HCT116 (cell line): ENCODE measurements at regions not wholly inside any gene's neighbourhood (a gene's known extent, or its start where the extent isn't known, plus 50 kb on each side); places are given as distances from the start of the nearest gene placed in this dataset.

Experiments used
- ATAC-seq: fragments of 200-7000 bp; cut with Tn5 transposase; 2 replicates; pipeline ENCODE4 v1.9.1; 2020; ENCODE audit warnings: mild to moderate bottlenecking, moderate library complexity
- BruUV-seq: library from RNA; stranded (reverse); fragments of 400-500 nt; replicated peaks from 2 replicates; lab custom pipeline; 2021; lab: Mats Ljungman, UMichigan
- CTCF ChIA-PET: fragments of 300-600 bp; sonication (Branson Sonifier 250); formaldehyde crosslinking; loops from one replicate; lab custom pipeline; 2021; ENCODE audit warnings: antibody characterized with exemption; lab: Charles Lee
- POLR2A ChIA-PET: fragments of 300-600, 350-600 bp; sonication (Branson Sonifier 250); formaldehyde crosslinking; loops from one replicate; lab custom pipeline; 2021; ENCODE audit warnings: antibody characterized with exemption; lab: Charles Lee
- RAD21 ChIA-PET, 2 experiments: fragments of 300-600 bp; sonication (Branson Sonifier 250); formaldehyde crosslinking; loops; one replicate each; lab custom pipeline; 2023; ENCODE audit warnings: low total read pairs in 2 of 2; ENCODE audit not compliant: uncharacterized antibody in 2 of 2, unreplicated experiment in 2 of 2, low non-redundant PET in 1 of 2; lab: Charles Lee
- DNase-seq: peaks from one replicate; pipeline ENCODE4 v3.0.0-alpha.2; 2010; ENCODE audit warnings: low read depth, low spot score
- H2AFZ ChIP-seq: fragments of 200-600 bp; shearing (Covaris generic), sonication (generic); 2 replicates; pipeline ENCODE4 v1.6.1; 2017; ENCODE audit warnings: low read depth, mixed run types, mixed read lengths, antibody characterized with exemption, low read length; ENCODE audit not compliant: poor library complexity, severe bottlenecking
- H3K27ac ChIP-seq: 2 replicates; pipeline ENCODE4 v1.5.1; 2012; ENCODE audit warnings: low read depth, low read length
- H3K27me3 ChIP-seq: fragments of 200-600 bp; sonication (generic); 2 replicates; pipeline ENCODE4 v1.6.1; 2016; ENCODE audit warnings: mixed run types, low read length, mixed read lengths; ENCODE audit not compliant: insufficient read depth
- H3K36me3 ChIP-seq, 2 experiments: fragments of 200-500 bp in 1 of 2; fragments of 200-600 bp in 1 of 2; sonication (Bioruptor generic) in 1 of 2; sonication (generic) in 1 of 2; 2 replicates each; pipeline versions ENCODE4 v1.5.1 to v1.6.1; 2014 to 2016; ENCODE audit warnings: low read length in 2 of 2, inconsistent platforms in 1 of 2, mixed read lengths in 1 of 2, mixed run types in 1 of 2; ENCODE audit not compliant: insufficient read depth in 2 of 2, control insufficient read depth in 1 of 2
- H3K4me1 ChIP-seq, 2 experiments: fragments of 200-600 bp in 1 of 2; sonication (generic) in 1 of 2; 2 replicates each; pipeline versions ENCODE4 v1.5.1 to v1.6.1; 2012 to 2017; ENCODE audit warnings: low read length in 2 of 2, inconsistent platforms in 1 of 2, mild to moderate bottlenecking in 1 of 2, mixed read lengths in 1 of 2, mixed run types in 1 of 2, moderate library complexity in 1 of 2; ENCODE audit not compliant: insufficient read depth in 2 of 2, control insufficient read depth in 1 of 2
- H3K4me2 ChIP-seq: fragments of 200-600 bp; sonication (generic); 2 replicates; pipeline ENCODE4 v1.6.1; 2017; ENCODE audit warnings: mixed run types, low read length, mixed read lengths
- H3K4me3 ChIP-seq, 2 experiments: fragments of 200-600 bp in 1 of 2; sonication (generic) in 1 of 2; replicated peaks in 1 of 2; 2 replicates each; pipeline ENCODE4 v1.5.1; 2011 to 2016; ENCODE audit warnings: low read length in 2 of 2, control low read depth in 1 of 2, low read depth in 1 of 2, mild to moderate bottlenecking in 1 of 2, mixed read lengths in 1 of 2, mixed run types in 1 of 2
- H3K79me2 ChIP-seq: fragments of 200-600 bp; sonication (generic); 2 replicates; pipeline ENCODE4 v1.6.1; 2017; ENCODE audit warnings: mild to moderate bottlenecking, mixed run types, low read length, moderate library complexity, mixed read lengths; ENCODE audit not compliant: insufficient read depth
- H3K9ac ChIP-seq: fragments of 200-600 bp; sonication (generic); 2 replicates; pipeline ENCODE4 v1.6.1; 2016; ENCODE audit warnings: low read length, mixed read lengths
- H3K9me2 ChIP-seq: fragments of 200-600 bp; sonication (generic), shearing (Covaris generic); 2 replicates; pipeline ENCODE4 v1.6.1; 2017; ENCODE audit warnings: mixed run types, mild to moderate bottlenecking, moderate library complexity; ENCODE audit not compliant: insufficient read depth
- H3K9me3 ChIP-seq, 2 experiments: fragments of 200-500 bp in 1 of 2; fragments of 200-600 bp in 1 of 2; sonication (Bioruptor generic) in 1 of 2; sonication (generic) in 1 of 2; 2 replicates each; pipeline ENCODE4 v1.6.1; 2014 to 2017; ENCODE audit warnings: low read length in 2 of 2, mixed read lengths in 2 of 2, inconsistent platforms in 1 of 2, low read depth in 1 of 2, mild to moderate bottlenecking in 1 of 2, mixed run types in 1 of 2, moderate library complexity in 1 of 2; ENCODE audit not compliant: control insufficient read depth in 1 of 2, insufficient read depth in 1 of 2
- H4K20me1 ChIP-seq: fragments of 200-600 bp; sonication (generic), shearing (Covaris generic); 2 replicates; pipeline ENCODE4 v1.6.1; 2017; ENCODE audit warnings: mixed run types, mild to moderate bottlenecking, moderate library complexity; ENCODE audit not compliant: insufficient read depth
- CEBPB ChIP-seq: IDR thresholded peaks from 2 replicates; pipeline ENCODE4 v1.6.1; 2012; ENCODE audit warnings: low read depth
- CTCF ChIP-seq, 3 experiments: fragments of 200-600 bp in 1 of 3; sonication (generic) in 1 of 3; IDR thresholded peaks in 2 of 3; conservative IDR thresholded peaks in 1 of 3; 2 replicates each; pipeline ENCODE4 v1.5.1; 2012 to 2017; ENCODE audit warnings: low read depth in 2 of 3, low read length in 2 of 3, antibody characterized with exemption in 1 of 3, borderline replicate concordance in 1 of 3, control low read depth in 1 of 3, mild to moderate bottlenecking in 1 of 3, mixed read lengths in 1 of 3, mixed run types in 1 of 3, moderate library complexity in 1 of 3; ENCODE audit not compliant: insufficient read depth in 1 of 3
- EGR1 ChIP-seq: IDR thresholded peaks from 2 replicates; pipeline ENCODE4 v1.6.1; 2012; ENCODE audit warnings: low read depth
- ELF1 ChIP-seq: IDR thresholded peaks from 2 replicates; pipeline ENCODE4 v1.6.1; 2012; ENCODE audit warnings: low read depth, borderline replicate concordance
- FOSL1 ChIP-seq: IDR thresholded peaks from 2 replicates; pipeline ENCODE4 v1.6.1; 2012; ENCODE audit warnings: low read depth
- JUND ChIP-seq: IDR thresholded peaks from 2 replicates; pipeline ENCODE4 v1.6.1; 2012
- MAX ChIP-seq: IDR thresholded peaks from 2 replicates; pipeline ENCODE4 v1.6.1; 2012
- POLR2A ChIP-seq: IDR thresholded peaks from 2 replicates; pipeline ENCODE4 v1.7.0; 2011; ENCODE audit warnings: borderline replicate concordance; ENCODE audit not compliant: insufficient read depth, insufficient read length; ENCODE audit errors: extremely low read depth
- SIN3A ChIP-seq: IDR thresholded peaks from 2 replicates; pipeline ENCODE4 v1.6.1; 2012; ENCODE audit warnings: low read depth
- SRF ChIP-seq: IDR thresholded peaks from 2 replicates; pipeline ENCODE4 v1.6.1; 2012; ENCODE audit warnings: low read depth
- YY1 ChIP-seq: IDR thresholded peaks from 2 replicates; pipeline ENCODE4 v1.6.1; 2011; ENCODE audit warnings: low read length, low read depth, moderate library complexity, mild to moderate bottlenecking; ENCODE audit not compliant: insufficient replicate concordance; ENCODE audit errors: extremely low read depth
- ZFX ChIP-seq: fragments of 450-650 bp; IDR thresholded peaks from 2 replicates; pipeline ENCODE4 v1.6.1; 2017
- ZNF274 ChIP-seq: fragments of 200-500 bp; sonication (Bioruptor generic); IDR thresholded peaks from 2 replicates; pipeline ENCODE4 v1.6.1; 2014; ENCODE audit warnings: mild to moderate bottlenecking, low read depth, low read length, inconsistent platforms
- intact Hi-C: fragments of 100-400 bp; cut with micrococcal nuclease; formaldehyde crosslinking; loops from 2 replicates; pipeline ENCODE4 v1.10.0; 2022

GRCh38 chr9:73981405-73981804 is 515.7 kb upstream of the RORB start:
- Histone ChIP-seq H3K9me3 (peaks cover 0 to 4% of the 10 kb centered on the region in 2 experiments; a peak in 1 of 4 replicates), H3K4me3 (no peak overlapping the region), H4K20me1 (no peaks in the 10 kb centered on the region), H3K27ac (no peak overlapping the region), H3K4me2 (no peak overlapping the region), H3K36me3 (no peaks in the 10 kb centered on the region), H2AFZ (no peak overlapping the region), H3K9ac (no peak overlapping the region), H3K27me3 (no peaks in the 10 kb centered on the region), H3K79me2 (no peaks in the 10 kb centered on the region), H3K9me2 (no peaks in the 10 kb centered on the region), H3K4me1 (no peaks in the 10 kb centered on the region)
- POLR2A ChIA-PET = no interaction called here
- CTCF ChIA-PET = no interaction called here
- BruUV-seq = no TSS peak
- RAD21 ChIA-PET = no interaction called here
- ATAC-seq (no peak), DNase-seq (no peak)
- intact Hi-C loops = no loop called here
- TF ChIP-seq POLR2A = no peak
- no peak for TF ChIP-seq YY1
- no peak for TF ChIP-seq MAX
- no peak for TF ChIP-seq ZFX
- TF ChIP-seq JUND = no peak
- no peak for TF ChIP-seq EGR1

GRCh38 chr9:73995836-73996235 is 501.3 kb upstream of the RORB start:
- Histone ChIP-seq H3K4me2 (no peak overlapping the region), H3K27me3 (no peaks in the 10 kb centered on the region), H2AFZ (no peak overlapping the region), H4K20me1 (no peaks in the 10 kb centered on the region), H3K4me1 (no peaks in the 10 kb centered on the region), H3K9me3 (peaks cover 0 to 15% of the 10 kb centered on the region in 2 experiments; a peak in 1 of 4 replicates), H3K4me3 (no peak overlapping the region), H3K9me2 (no peaks in the 10 kb centered on the region), H3K27ac (no peak overlapping the region), H3K36me3 (no peaks in the 10 kb centered on the region), H3K79me2 (no peaks in the 10 kb centered on the region), H3K9ac (no peak overlapping the region)
- ChIA-PET POLR2A (no interaction called here), CTCF (no interaction called here), RAD21 (no interaction called here)
- no TSS peak for BruUV-seq
- ATAC-seq (no peak), DNase-seq (no peak)
- TF ChIP-seq JUND = no peak
- TF ChIP-seq CTCF (IDR thresholded peaks at IDR 0.05 in 2 of 3, conservative IDR thresholded peaks at IDR 0.05 in 1 of 3; ENCODE audit: borderline replicate concordance in 1 of 3, insufficient read depth in 1 of 3, low read depth in 2 of 3, low read length in 2 of 3) = no peak
- no peak for TF ChIP-seq SIN3A
- TF ChIP-seq ZNF274 = no peak
- TF ChIP-seq FOSL1 = no peak
- no peak for TF ChIP-seq ZFX
- TF ChIP-seq CEBPB = no peak
- TF ChIP-seq ELF1 = no peak
- no peak for TF ChIP-seq SRF
- intact Hi-C loops = no loop called here
